GM12874 (cell line): ENCODE measurements at regions not wholly inside any gene's neighbourhood (a gene's known extent, or its start where the extent isn't known, plus 50 kb on each side); places are given as distances from the start of the nearest gene placed in this dataset.

Source experiments
- CTCF ChIP-seq: IDR thresholded peaks from 2 replicates; pipeline ENCODE4 v1.5.1; 2011; ENCODE audit warnings: low read depth, mild to moderate bottlenecking, control low read depth, low read length, moderate library complexity; ENCODE audit not compliant: insufficient read depth

- no peak for TF ChIP-seq CTCF
These were observed 692.1 kb upstream of the ZP4 start for GRCh38 chr1:238582816-238583215.

DNA sequence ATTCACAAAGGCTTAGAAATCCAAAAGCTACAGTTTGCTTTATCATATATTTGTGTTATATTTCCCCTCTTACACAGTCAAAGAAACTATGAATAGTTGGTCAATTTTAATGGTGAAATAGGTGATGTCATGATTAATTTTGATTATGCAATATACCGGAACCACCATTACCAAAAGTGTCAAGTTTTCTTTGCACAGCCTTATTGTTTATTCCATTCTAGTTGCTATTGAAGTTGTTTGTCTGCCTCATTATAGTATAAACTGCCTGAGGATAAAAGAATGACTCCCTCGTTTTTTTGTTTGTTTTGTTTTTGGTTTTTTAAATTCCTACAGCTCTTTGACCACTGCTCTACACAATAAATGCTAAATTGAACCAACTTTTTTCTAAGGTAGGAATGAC is 690.6 kb upstream of the ZP4 start:
- TF ChIP-seq CTCF: no peak

GRCh38 chr1:238568735-238569134 is 678.0 kb upstream of the ZP4 start:
- no peak for TF ChIP-seq CTCF

GRCh38 chr1:238562341-238562740 is 671.6 kb upstream of the ZP4 start:
- no peak for TF ChIP-seq CTCF

GRCh38 chr1:238558746-238559145 is 668.0 kb upstream of the ZP4 start:
- TF ChIP-seq CTCF: no peak

DNA sequence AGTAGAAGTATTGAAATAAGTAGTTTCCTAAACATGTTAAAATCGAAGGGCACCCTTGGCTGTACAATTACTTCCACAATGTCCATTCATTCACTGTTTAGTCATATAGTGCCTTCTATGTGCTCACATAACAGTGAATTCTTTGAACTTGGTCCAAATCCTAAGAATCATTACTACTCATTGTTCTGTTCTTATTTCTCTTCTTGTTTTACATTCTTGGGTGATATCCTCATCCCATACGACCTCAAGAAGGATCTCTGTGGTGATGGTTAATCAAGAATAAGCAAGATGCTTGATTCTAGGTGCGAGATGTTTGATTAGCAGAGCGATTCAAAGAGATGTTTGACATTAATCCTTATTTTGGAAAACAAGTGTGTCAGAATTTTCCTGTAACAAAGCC is 667.4 kb upstream of the ZP4 start:
- TF ChIP-seq CTCF: no peak

- TF ChIP-seq CTCF: no peak
These were observed 661.5 kb upstream of the ZP4 start for GRCh38 chr1:238552271-238552670.

DNA sequence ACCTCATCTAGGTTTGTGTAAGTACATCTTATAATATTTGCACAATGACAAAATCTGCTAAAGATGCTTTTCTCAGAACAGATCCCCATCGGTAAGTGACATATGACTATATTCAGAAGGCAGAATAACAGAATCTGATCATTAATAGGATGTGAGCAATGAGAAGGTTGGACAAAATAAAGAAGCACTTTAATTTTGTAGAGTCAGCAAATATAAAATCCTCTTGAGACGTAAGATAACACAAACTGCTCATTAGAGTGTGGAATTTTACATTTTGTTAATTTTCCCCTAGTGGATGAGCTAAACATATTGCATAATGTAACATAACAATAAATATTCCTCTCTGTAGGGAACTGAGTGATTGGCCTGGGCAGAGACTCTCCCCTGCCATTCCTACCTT is 658.4 kb upstream of the ZP4 start:
- no peak for TF ChIP-seq CTCF
